HEK293 (cell line): ENCODE measurements at regions not wholly inside any gene's neighbourhood (a gene's known extent, or its start where the extent isn't known, plus 50 kb on each side); places are given as distances from the start of the nearest gene placed in this dataset.

Experiments
- CTCF ChIA-PET: fragments of 350-600 bp; formaldehyde crosslinking; extraction: SDS; loops from one replicate; lab custom pipeline; 2021; ENCODE audit warnings: antibody characterized with exemption; lab: Yijun Ruan, JAX
- POLR2A ChIA-PET: fragments of 300-600 bp; formaldehyde crosslinking; extraction: SDS; loops from one replicate; lab custom pipeline; 2020; ENCODE audit warnings: antibody characterized with exemption, inconsistent platforms; lab: Yijun Ruan, JAX
- H3K27ac ChIP-seq: fragments of 200-500 bp; sonication (Bioruptor generic); 2 replicates; pipeline ENCODE4 v1.5.1; 2014; ENCODE audit warnings: low read depth, low read length, control low read depth, inconsistent platforms; ENCODE audit errors: extremely low read depth
- H3K36me3 ChIP-seq, 2 experiments: fragments of 200-500 bp in 1 of 2; sonication (Bioruptor generic) in 1 of 2; 1 replicate in 1 of 2; 2 replicates in 1 of 2; pipeline ENCODE4 v1.5.1; 2014 to 2017; ENCODE audit warnings: inconsistent platforms in 2 of 2, low read length in 2 of 2; ENCODE audit not compliant: control insufficient read depth in 2 of 2, insufficient read depth in 1 of 2
- H3K4me1 ChIP-seq: fragments of 200-500 bp; sonication (Bioruptor generic); 2 replicates; pipeline ENCODE4 v1.5.1; 2014; ENCODE audit warnings: mild to moderate bottlenecking, low read length, inconsistent platforms; ENCODE audit not compliant: control insufficient read depth, insufficient read depth
- H3K4me3 ChIP-seq: 2 replicates; pipeline ENCODE4 v1.5.1; 2011; ENCODE audit warnings: low read depth, mild to moderate bottlenecking, control low read depth, low read length, moderate library complexity
- H3K9me3 ChIP-seq: fragments of 200-500 bp; sonication (Bioruptor generic); 2 replicates; pipeline ENCODE4 v1.5.1; 2014; ENCODE audit warnings: low read depth, low read length, inconsistent platforms; ENCODE audit not compliant: control insufficient read depth, insufficient read depth
- BCL11B ChIP-seq: fragments of 450-650 bp; formaldehyde crosslinking; IDR thresholded peaks from 2 replicates; pipeline ENCODE4 v1.5.1; 2016; ENCODE audit warnings: low read depth, missing biosample characterization, missing genetic modification characterization
- EGR2 ChIP-seq: fragments of 450-650 bp; formaldehyde crosslinking; IDR thresholded peaks from 2 replicates; pipeline ENCODE4 v1.5.1; 2016; ENCODE audit warnings: low read depth, missing biosample characterization, missing genetic modification characterization
- GLI4 ChIP-seq: fragments of 450-650 bp; formaldehyde crosslinking; IDR thresholded peaks from 2 replicates; pipeline ENCODE4 v1.5.1; 2016; ENCODE audit warnings: missing biosample characterization, missing genetic modification characterization
- GLIS1 ChIP-seq: fragments of 450-650 bp; formaldehyde crosslinking; IDR thresholded peaks from 2 replicates; pipeline ENCODE4 v1.5.1; 2016; ENCODE audit warnings: missing biosample characterization, missing genetic modification characterization
- KLF1 ChIP-seq: fragments of 450-650 bp; formaldehyde crosslinking; IDR thresholded peaks from 2 replicates; pipeline ENCODE4 v1.5.1; 2016; ENCODE audit warnings: missing biosample characterization, missing genetic modification characterization
- KLF10 ChIP-seq: fragments of 450-650 bp; IDR thresholded peaks from 2 replicates; pipeline ENCODE4 v1.5.1; 2018; ENCODE audit warnings: missing biosample characterization, mild to moderate bottlenecking, missing genetic modification characterization
- KLF9 ChIP-seq: fragments of 450-650 bp; formaldehyde crosslinking; IDR thresholded peaks from 2 replicates; pipeline ENCODE4 v1.5.1; 2016; ENCODE audit warnings: missing biosample characterization, missing genetic modification characterization, low read depth
- PBX3 ChIP-seq: sonication (generic); formaldehyde crosslinking; IDR thresholded peaks from 2 replicates; pipeline ENCODE4 v1.8.1; 2022; ENCODE audit warnings: mild to moderate bottlenecking, moderate library complexity, missing genetic modification reagents
- WT1 ChIP-seq: fragments of 450-650 bp; formaldehyde crosslinking; IDR thresholded peaks from 2 replicates; pipeline ENCODE4 v1.5.1; 2016; ENCODE audit warnings: missing biosample characterization, missing genetic modification characterization
- YY2 ChIP-seq: fragments of 450-650 bp; formaldehyde crosslinking; IDR thresholded peaks from 2 replicates; pipeline ENCODE4 v1.5.1; 2016; ENCODE audit warnings: missing biosample characterization, missing genetic modification characterization
- ZIC2 ChIP-seq: fragments of 450-650 bp; formaldehyde crosslinking; IDR thresholded peaks from 2 replicates; pipeline ENCODE4 v1.5.1; 2016; ENCODE audit warnings: missing biosample characterization, missing genetic modification characterization
- ZNF112 ChIP-seq: fragments of 450-650 bp; formaldehyde crosslinking; IDR thresholded peaks from 2 replicates; pipeline ENCODE4 v1.5.0; 2017; ENCODE audit warnings: missing biosample characterization, missing genetic modification characterization
- ZNF133 ChIP-seq: fragments of 450-650 bp; formaldehyde crosslinking; IDR thresholded peaks from 2 replicates; pipeline ENCODE4 v1.5.1; 2016; ENCODE audit warnings: missing biosample characterization, missing genetic modification characterization
- ZNF146 ChIP-seq: fragments of 450-650 bp; formaldehyde crosslinking; IDR thresholded peaks from 2 replicates; pipeline ENCODE4 v1.5.1; 2016; ENCODE audit warnings: missing biosample characterization, missing genetic modification characterization
- ZNF324 ChIP-seq: fragments of 450-650 bp; formaldehyde crosslinking; IDR thresholded peaks from 2 replicates; pipeline ENCODE4 v1.5.1; 2016; ENCODE audit warnings: missing biosample characterization, missing genetic modification characterization
- ZNF335 ChIP-seq: fragments of 450-650 bp; formaldehyde crosslinking; conservative IDR thresholded peaks from 2 replicates; pipeline ENCODE4 v1.5.1; 2016; ENCODE audit warnings: missing biosample characterization, missing genetic modification characterization
- ZNF366 ChIP-seq: fragments of 450-650 bp; formaldehyde crosslinking; conservative IDR thresholded peaks from 2 replicates; pipeline ENCODE4 v1.5.1; 2016; ENCODE audit warnings: missing biosample characterization, missing genetic modification characterization
- ZNF48 ChIP-seq: fragments of 450-650 bp; formaldehyde crosslinking; IDR thresholded peaks from 2 replicates; pipeline ENCODE4 v1.5.1; 2016; ENCODE audit warnings: missing biosample characterization, missing genetic modification characterization
- ZNF639 ChIP-seq: fragments of 450-650 bp; formaldehyde crosslinking; IDR thresholded peaks from 2 replicates; pipeline ENCODE4 v1.5.1; 2016; ENCODE audit warnings: missing biosample characterization, missing genetic modification characterization
- ZNF701 ChIP-seq: fragments of 450-650 bp; formaldehyde crosslinking; IDR thresholded peaks from 2 replicates; pipeline ENCODE4 v1.5.1; 2016; ENCODE audit warnings: missing biosample characterization, missing genetic modification characterization
- TF ChIP-seq, protein P1 (sequence below): fragments of 450-650 bp; formaldehyde crosslinking; IDR thresholded peaks from 2 replicates; pipeline ENCODE4 v1.5.1; 2016; ENCODE audit warnings: missing biosample characterization, missing genetic modification characterization

DNA sequence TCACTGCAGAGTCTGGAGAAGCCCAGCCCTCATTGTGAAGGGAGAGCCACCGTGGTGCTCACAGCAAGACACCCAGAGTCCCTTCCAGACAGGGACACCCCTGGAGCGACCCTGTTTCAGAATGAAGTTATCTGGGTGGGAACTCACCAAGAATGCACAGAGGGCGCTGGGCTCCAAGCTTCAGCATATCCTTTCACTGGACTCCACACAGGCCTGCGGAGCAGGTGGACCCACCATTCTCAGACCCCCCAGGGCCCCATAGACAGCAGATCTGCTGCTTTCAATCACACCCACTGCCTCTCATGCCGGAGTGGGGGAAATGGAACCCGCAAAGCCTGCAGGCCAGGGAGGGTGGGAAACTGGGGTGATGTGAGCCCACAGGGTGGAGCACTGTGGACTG is 87.8 kb downstream of the RRM2 start:
- H3K27ac ChIP-seq: no peak overlapping the region
- H3K4me3 ChIP-seq: no peak overlapping the region
- no peaks in the 10 kb centered on the region for H3K9me3 ChIP-seq
- H3K4me1 ChIP-seq: no peaks in the 10 kb centered on the region
- no peak for TF ChIP-seq EGR2
- no peak for TF ChIP-seq BCL11B (tag by site-specific recombination)
- no peak for TF ChIP-seq KLF1 (tag by site-specific recombination)
- TF ChIP-seq ZNF112: no peak
- no peak for TF ChIP-seq PBX3 (CRISPR knock-in tag)
- no peak for TF ChIP-seq ZNF48 (tag by site-specific recombination)
- TF ChIP-seq ZNF146 (tag by site-specific recombination): no peak
- no peak for TF ChIP-seq GLI4 (tag by site-specific recombination)
- no peak for TF ChIP-seq ZNF324 (tag by site-specific recombination)
- TF ChIP-seq YY2 (tag by site-specific recombination): no peak
- no peak for TF ChIP-seq ZNF335 (tag by site-specific recombination)
- TF ChIP-seq ZNF639 (tag by site-specific recombination): no peak
- TF ChIP-seq ZNF701 (tag by site-specific recombination): no peak
- ChIA-PET CTCF (no interaction called here), POLR2A (no interaction called here)
- H3K36me3 ChIP-seq: no peaks in the 10 kb centered on the region; a peak in 1 of 3 replicates

DNA sequence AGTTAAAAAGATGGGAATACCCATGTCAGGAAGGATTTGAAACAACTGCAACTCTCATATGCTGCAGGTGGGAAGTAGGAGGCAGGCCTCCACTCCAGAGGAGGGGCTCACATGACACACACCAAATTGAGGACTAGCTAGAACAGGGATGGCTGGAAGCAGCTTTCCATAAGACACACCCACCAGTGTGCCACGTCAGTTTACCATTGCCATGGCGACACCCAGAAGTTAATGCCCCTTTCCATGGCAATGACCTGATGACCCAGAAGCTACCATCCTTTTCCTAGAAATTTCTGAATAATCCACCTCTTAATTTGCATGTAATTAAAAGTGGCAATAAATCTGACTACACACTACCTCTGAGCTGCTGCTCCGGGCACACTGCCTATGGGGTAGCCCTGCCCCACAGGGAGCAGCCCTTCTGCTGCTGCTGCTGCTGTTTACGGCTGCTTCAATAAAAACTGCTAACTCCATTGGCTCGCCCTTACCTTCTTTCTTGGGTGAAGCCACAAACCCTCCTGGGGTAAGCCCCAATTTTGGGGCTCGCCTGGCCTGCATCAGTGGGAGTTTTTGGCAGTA is 89.4 kb downstream of the RRM2 start:
- no peak overlapping the region for H3K27ac ChIP-seq
- no peaks in the 10 kb centered on the region for H3K36me3 ChIP-seq
- ChIA-PET CTCF (interaction anchor here (0.6 kb wide), 1 partner anchor 119 kb away, joined by 3 read pairs; no protein-coding TSS in a partner anchor), POLR2A (no interaction called here)
- no peak overlapping the region for H3K4me3 ChIP-seq
- H3K9me3 ChIP-seq: no peaks in the 10 kb centered on the region
- no peaks in the 10 kb centered on the region for H3K4me1 ChIP-seq
- TF ChIP-seq ZNF112 (no peak), KLF10 (tag by site-specific recombination) (peak; percentile 27; the same call in 1 of the 2 replicates), KLF9 (peak; percentile 32; the same call in 1 of the 2 replicates), ZIC2 (peak; percentile 12; the same call in 1 of the 2 replicates), GLIS1 (tag by site-specific recombination) (peak; percentile 63), WT1 (tag by site-specific recombination) (no peak)
- TF ChIP-seq, protein P1, sequence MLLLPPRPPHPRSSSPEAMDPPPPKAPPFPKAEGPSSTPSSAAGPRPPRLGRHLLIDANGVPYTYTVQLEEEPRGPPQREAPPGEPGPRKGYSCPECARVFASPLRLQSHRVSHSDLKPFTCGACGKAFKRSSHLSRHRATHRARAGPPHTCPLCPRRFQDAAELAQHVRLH (tag by site-specific recombination): no peak
- TF ChIP-seq, all 188 proteins: peak for 4

DNA sequence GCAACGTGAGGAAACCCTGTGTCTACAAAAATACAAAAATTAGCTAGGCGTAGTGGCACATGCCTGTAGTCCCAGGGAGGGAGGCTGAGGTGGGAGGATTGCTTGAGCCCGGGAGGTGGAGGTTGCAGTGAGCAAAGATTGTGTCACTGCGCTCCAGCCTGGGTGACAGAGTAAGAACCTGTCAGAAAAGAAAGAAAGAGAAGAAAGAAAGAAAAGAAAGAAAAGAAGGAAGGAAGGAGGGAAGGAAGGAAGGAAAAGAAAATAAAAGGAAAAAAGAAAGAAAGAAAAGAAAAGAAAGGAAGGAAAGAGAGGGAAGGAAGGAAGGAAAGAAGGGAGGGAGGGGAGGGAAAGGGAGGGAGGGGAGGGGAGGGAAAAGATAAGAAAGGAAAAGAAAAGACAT is 89.9 kb upstream of the HPCAL1 start:
- no peaks in the 10 kb centered on the region for H3K9me3 ChIP-seq
- H3K4me1 ChIP-seq: no peaks in the 10 kb centered on the region
- no peak overlapping the region for H3K27ac ChIP-seq
- TF ChIP-seq ZNF366 (tag by site-specific recombination) (peak; percentile 87), ZNF133 (tag by site-specific recombination) (no peak), WT1 (tag by site-specific recombination) (peak; percentile 34; the same call in 1 of the 2 replicates)
- CTCF ChIA-PET: interaction anchor here (0.7 kb wide), 1 partner anchor 190 kb away, joined by 3 read pairs; no protein-coding TSS in a partner anchor
- H3K36me3 ChIP-seq: no peaks in the 10 kb centered on the region
- POLR2A ChIA-PET: interaction anchor here (0.7 kb wide), 1 partner anchor 8 kb away, joined by 6 read pairs; no protein-coding TSS in a partner anchor
- H3K4me3 ChIP-seq: no peak overlapping the region
